ENCODE measurements at regions not wholly inside any gene's neighbourhood (a gene's known extent, or its start where the extent isn't known, plus 50 kb on each side); places are given as distances from the start of the nearest gene placed in this dataset.
"Not testable (repeated sequence)": the region's sequence is repeated elsewhere in the genome, so short reads cannot be mapped to it uniquely, and the experiment has no call there.

GRCh38 chr2:72001937-72002690 lies 145.5 kb downstream of the CYP26B1 start:
- no peak for DNase-seq

- DNase-seq = no peak
Measured at GRCh38 chr2:72000110-72000509, 147.6 kb downstream of the CYP26B1 start.

- no peak for DNase-seq
Measured at GRCh38 chr2:71999580-71999979, 148.1 kb downstream of the CYP26B1 start.

GRCh38 chr2:71997843-71998242 lies 149.8 kb downstream of the CYP26B1 start:
- no peak for DNase-seq

GRCh38 chr2:71995067-71995665 lies 152.5 kb downstream of the CYP26B1 start:
- DNase-seq = no peak

GRCh38 chr2:71992036-71992435 lies 155.6 kb downstream of the CYP26B1 start:
- DNase-seq = no peak

GRCh38 chr2:71991397-71991796 lies 156.3 kb downstream of the CYP26B1 start:
- no peak for DNase-seq

- DNase-seq = no peak
Measured at GRCh38 chr2:71990826-71991225, 156.8 kb downstream of the CYP26B1 start.

- DNase-seq = no peak
Measured at GRCh38 chr2:71990122-71990521, 157.5 kb downstream of the CYP26B1 start.

- DNase-seq = no peak
Measured at GRCh38 chr2:71989671-71990070, 158.0 kb downstream of the CYP26B1 start.

- no peak for DNase-seq
Measured at GRCh38 chr2:71988170-71988569, 159.5 kb downstream of the CYP26B1 start.

GRCh38 chr2:71976685-71977084 lies 171.0 kb downstream of the CYP26B1 start:
- DNase-seq = no peak

GRCh38 chr2:71974846-71975245 lies 172.8 kb downstream of the CYP26B1 start:
- DNase-seq = no peak

- DNase-seq = no peak
Measured at GRCh38 chr2:71971493-71971892, 176.2 kb downstream of the CYP26B1 start.

GRCh38 chr2:71965530-71965929 lies 182.1 kb downstream of the CYP26B1 start:
- DNase-seq = no peak

GRCh38 chr2:71962911-71963694 lies 184.6 kb downstream of the CYP26B1 start:
- DNase-seq = no peak

- DNase-seq = no peak
Measured at GRCh38 chr2:71962350-71962749, 185.3 kb downstream of the CYP26B1 start.

- no peak for DNase-seq
Measured at GRCh38 chr2:71961289-71962027, 186.2 kb downstream of the CYP26B1 start.

- no peak for DNase-seq
Measured at GRCh38 chr2:71959494-71959893, 188.2 kb downstream of the CYP26B1 start.

GRCh38 chr2:71958426-71958825 lies 189.2 kb downstream of the CYP26B1 start:
- not testable (repeated sequence) for DNase-seq

GRCh38 chr2:71952572-71953188 lies 195.0 kb downstream of the CYP26B1 start:
- no peak for DNase-seq

- DNase-seq = no peak
Measured at GRCh38 chr2:71951718-71952404, 195.8 kb downstream of the CYP26B1 start.
